HT1080 (cell line): ENCODE measurements at regions not wholly inside any gene's neighbourhood (a gene's known extent, or its start where the extent isn't known, plus 50 kb on each side); places are given as distances from the start of the nearest gene placed in this dataset.
"Not testable (repeated sequence)": the region's sequence is repeated elsewhere in the genome, so short reads cannot be mapped to it uniquely, and the experiment has no call there.

Source experiments
- DNase-seq: peaks from one replicate; pipeline ENCODE4 v3.0.0-alpha.2; 2015; ENCODE audit warnings: low read depth

DNA sequence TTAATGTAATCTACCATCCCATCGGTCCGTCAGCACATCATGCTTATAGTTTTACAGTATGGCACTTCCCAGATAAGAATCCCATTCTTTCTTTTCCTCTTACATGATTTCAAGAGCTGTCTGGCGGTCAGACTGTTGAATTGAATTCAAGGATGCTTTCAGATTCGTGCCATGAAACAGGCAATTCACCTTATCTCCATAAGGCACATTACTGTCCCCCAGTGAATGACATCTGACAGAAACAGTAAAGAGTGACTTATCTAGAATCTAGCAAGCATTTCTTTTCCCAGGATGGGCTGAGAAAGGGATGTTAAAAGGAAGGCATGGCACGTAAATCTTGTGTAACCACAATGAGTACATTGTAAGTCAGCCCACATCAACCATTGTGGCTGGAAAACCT is 61.1 kb upstream of the SEM1 start:
- DNase-seq, result no peak

DNA sequence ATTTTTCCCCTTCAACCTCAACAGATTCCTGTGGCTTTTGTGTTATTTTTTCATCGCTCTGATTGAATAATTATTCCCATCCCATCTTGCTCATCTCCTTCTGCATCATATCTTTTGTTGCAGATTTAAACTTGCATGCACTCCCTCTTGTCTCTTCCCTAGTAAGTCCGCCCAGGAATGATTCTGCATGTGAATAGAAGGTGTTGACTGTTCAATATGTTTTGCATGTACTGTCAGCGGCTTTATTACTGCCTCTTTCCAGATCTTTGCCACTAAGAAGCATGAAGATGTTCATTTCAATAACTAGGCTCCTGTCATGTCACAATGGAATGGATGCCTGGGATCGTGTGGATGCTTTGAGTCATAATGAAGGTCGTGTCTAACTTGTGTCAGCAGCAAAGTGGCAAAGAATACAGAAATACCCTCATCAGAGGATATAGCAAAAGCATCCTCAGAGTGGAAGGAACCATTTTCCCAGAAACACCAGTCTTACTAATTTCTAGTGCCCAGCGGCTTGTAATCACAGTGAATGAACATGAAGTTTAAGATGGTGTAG is 62.6 kb upstream of the SEM1 start:
- no peak for DNase-seq

DNA sequence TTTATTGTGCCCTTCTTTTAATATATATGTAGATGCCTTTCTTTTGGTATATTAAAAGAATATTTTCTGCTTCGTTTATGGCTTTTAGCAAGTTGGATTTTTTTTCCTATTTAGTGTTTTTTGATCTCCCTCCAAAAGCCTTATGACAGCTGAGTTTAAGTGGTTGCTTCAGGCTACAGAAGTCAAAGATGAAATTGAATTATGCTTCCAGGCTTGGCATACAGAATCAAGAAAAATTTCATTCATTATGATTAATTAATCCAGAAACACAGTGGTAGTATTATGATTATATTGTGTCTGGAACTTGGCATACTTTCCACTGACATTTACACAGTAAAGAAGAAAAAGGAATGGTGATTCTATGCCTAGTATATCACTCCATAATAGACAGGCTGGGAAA is 63.8 kb upstream of the SEM1 start:
- no peak for DNase-seq

DNA sequence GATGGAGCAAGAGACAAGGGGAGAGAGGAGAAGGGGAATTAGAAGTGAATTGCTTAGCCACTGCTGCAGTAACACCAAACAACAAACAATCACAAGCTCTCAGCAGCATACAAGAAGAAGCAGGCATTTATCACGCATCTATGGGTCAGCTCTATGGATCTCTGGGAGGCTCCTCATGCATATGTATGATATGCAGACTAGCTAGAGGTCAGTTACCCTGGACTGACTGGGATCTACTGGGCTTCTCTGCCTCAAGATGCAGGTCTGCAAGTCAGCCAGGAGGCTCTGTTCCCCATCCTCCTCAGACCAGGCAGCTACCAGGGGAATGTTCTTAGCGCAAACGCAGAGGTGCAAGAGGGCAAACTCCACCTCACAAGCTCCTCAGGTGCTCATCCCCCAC is 64.7 kb upstream of the SEM1 start:
- no peak for DNase-seq

DNA sequence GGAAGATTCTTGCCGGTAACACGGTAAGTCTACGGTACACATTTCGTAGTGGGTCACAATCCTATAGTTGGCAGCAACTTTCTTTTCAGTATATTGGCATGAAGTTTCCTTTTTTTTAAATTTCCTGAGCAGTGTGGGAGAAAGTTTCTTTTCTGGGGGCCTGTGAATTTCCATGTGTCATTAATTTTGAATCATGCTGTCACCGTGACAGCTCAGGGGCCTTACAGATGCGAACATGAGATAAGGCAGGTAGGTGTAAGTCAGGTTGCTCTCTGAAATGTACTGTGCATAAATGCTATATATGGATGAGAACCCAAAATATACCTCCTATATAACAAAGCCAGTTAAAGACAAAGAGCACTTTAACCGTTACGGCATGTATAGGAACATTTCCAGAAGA is 65.4 kb upstream of the SEM1 start:
- DNase-seq, result no peak

DNA sequence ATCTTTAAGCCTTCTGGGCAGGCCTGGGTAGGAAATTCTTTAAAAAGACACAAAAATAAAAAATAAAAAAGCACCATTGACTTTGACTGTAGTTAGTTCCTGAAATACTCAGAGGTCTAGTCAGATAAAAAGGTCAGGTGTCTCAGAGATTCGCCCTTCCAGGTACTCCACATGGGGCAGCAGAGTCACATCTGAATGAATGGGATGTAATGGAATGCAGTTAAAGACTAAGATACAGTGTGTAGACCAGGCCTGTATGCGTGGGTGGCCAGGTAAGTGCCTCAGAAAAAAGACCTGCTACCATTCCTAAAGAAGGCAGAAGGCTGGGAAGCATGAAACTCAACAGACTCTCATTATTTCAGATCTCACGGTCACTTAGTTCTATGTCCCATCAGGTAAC is 68.6 kb upstream of the SEM1 start:
- no peak for DNase-seq

DNA sequence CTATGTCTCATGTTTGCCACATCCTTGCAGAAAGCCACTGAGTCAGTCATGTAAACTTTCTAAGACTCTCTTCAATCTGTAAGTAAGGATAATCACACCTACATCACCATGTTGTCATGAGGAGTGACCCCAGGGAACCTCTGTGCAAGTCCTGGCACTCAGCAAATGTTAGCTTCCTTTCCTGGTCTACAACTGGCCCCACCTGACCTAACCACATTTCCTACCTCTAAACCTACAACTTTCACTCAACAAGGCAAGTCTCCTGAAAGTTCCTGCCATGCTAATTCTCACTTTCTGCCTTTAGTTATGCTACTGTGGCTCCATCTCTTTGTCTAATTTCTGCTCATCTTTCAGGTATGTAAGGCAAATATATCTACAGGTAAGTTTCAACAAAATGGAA is 72.3 kb upstream of the SEM1 start:
- no peak for DNase-seq

DNA sequence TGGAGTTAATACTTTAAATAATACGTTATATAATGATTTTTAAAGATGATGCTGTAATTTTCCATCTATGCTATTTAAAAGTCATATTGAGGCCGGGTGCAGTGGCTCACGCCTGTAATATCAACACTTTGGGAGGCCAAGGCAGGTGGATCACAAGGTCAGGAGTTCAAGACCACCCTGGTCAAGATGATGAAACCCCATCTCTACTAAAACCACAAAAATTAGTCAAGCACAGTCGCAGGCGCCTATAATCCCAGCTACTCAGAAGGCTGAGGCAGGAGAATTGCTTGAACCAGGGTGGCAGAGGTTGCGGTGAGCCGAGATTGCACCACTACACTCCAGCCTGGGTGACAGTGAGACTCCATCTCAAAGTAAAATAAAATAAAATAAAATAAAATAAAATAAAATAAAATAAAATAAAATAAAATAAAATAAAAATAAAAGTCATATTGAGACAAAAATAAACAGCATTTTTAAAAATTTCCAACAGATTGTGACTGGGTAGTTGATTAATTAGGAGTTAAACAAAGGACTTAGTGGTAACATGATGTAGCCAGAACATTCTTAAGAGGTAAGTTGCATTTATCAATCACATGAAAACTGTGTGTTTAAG is 73.1 kb upstream of the SEM1 start:
- not testable (repeated sequence) for DNase-seq

DNA sequence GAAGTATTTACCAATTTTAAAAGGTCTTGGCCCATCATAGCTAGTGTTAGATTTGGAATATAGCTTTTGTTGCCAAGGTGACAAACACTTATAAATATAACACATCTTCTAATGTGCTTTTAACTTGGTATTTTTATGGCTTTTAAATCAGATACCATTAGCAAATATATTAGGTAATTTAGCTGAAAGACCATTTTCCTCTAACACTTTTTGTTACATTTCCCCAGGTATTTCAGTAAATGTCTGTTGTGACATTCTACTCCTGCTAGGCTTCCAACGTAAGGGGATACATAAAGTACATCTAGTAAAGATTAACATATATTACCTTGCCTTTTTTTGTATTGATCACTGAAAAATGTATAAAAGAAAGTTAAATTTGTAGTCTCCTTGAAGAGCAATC is 75.0 kb upstream of the SEM1 start:
- DNase-seq, result no peak

DNA sequence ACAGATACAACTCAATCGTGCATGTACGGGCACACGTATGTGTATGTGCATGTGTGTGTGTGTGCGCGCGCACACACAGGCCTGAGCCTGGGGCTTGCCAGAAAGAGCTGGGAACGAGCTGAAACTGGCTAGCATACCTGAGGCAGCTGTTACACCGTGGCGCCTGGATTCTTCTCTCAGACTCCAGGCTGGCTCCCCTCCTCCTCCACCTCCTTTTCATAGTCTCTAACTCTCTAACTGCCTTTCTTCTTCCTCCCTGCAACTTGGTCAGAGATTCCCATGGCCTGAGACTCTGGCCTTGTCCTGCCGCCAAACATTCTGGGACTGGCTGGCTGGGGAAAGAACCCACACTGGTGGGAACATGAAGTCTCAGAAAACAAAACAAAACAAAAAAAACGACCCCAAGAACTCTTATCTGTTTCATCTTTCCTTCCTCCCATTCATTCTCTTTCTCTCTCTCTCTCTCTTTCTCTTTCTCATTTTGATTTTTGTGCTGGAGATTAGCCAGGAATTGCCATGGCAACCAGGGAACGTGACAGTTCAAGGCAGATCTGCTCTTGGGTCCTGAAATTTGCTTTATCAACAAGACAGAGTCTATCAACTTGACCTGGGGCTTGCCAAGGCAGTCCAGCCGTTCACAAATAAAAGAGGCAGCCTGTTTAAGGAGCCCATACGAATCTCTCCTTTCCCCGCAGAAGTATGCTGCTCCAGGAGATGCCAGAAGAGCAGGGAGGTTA is 76.8 kb upstream of the SEM1 start:
- DNase-seq, result no peak

DNA sequence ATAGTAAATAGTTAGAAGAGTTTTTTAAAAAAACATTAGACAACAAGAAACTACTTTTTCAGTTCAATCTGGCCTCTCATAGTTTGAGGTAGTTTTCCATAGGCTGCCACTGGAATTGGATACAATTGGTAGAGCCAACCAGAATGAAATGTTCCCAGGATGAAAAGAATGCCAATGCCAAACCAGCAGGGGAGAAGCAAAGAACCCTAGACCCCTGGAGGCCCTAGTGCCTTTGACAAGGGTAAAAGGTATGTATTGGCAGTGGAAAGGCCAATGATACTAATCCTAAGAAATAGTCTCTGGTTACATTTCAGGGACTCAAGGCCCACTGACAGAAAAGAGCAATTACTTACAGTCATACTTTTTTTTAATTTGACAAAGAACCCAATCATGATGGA is 77.4 kb upstream of the SEM1 start:
- DNase-seq, result no peak

DNA sequence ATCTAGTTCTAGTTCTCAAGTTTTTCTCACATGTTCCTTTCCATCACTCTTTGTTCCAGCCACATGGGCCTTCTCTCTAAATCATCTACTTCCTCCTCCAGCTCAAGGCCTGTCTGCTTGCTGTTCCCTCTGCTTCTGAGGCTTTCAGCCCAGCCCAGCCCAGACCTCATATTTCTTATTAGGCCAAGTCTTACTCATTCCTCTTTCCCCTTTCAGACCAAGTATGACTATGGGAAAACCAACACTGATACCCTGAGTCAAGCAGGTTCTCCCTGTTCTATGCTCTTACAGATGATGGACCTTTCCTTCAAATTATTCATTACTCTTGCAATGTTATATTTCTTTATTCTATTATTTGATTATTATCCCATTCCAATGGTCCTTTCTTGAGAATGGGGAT is 80.3 kb upstream of the SEM1 start:
- no peak for DNase-seq

DNA sequence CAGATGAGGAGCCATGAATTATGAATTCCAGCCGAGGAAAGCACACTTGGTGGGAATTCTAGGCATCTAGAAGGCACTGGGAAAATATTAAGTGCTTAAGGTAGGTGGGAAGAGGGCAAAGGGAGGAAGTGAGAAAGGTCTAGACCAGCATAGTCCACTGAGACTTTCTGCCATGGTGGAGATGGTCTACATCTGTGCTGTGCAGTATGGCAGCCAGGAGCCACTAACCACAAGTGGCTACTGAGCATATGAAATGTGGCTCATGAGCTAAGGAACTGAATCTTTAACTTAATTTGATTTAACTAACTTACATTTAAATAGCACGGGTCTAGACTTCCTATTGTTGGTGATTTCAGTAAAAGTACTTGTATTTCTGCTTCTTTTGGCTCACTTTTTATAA is 82.5 kb upstream of the SEM1 start:
- DNase-seq, result no peak

DNA sequence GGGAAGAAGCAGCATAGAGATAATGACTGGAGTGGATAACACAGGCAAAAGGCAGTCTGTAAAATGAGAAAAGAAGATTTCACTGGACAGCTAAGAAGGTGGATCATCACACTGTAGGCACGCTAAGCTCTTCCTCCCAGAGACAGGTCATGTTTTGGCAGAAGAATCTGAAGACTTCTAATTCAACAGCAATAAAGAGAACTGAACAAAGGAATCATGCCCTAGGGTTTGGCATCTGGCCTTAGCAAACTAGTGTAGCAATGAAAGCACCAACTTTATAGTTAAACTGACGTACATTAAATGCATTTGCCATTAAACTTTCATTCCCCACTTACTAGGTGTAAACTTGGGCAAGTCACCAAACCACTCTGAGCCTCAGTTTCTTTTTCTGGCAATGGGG is 84.4 kb upstream of the SEM1 start:
- DNase-seq, result no peak

DNA sequence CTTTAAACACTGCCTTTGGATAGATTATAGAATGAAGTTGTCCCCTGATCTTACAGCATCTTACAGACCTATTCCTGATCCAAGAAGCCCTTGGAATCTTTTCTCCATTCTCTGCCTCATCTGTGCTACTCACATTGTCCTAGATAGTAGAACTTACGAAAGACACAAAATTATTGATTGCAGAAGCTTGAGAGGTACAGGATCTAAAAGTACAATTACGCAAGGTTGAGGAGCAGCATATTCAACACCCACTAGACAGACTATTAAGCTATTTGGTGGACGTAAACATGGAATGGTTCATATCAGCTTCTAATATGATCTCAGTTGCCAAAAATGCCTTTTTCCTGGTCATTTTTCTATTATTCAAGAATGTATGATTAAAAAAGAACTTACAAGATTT is 90.5 kb upstream of the SEM1 start:
- no peak for DNase-seq

DNA sequence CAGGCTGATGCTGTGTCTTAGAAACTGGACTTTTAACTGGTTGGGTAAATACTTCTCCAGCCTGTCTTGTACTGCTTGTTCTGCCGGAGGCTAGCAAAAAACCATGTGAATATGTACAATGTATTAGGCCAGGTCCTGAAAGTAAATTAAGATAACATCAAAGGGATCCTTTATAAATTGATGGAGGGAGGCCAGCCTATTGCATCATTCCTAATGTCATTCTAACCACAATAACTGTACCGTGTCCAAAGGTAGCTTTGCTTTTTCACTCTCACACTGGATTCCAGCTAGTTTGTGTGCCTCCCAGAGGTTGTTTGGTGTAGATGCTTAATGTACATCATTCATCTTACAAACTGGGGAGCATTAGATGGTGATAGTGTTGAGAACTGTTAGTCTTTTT is 91.2 kb upstream of the SEM1 start:
- DNase-seq, result no peak

DNA sequence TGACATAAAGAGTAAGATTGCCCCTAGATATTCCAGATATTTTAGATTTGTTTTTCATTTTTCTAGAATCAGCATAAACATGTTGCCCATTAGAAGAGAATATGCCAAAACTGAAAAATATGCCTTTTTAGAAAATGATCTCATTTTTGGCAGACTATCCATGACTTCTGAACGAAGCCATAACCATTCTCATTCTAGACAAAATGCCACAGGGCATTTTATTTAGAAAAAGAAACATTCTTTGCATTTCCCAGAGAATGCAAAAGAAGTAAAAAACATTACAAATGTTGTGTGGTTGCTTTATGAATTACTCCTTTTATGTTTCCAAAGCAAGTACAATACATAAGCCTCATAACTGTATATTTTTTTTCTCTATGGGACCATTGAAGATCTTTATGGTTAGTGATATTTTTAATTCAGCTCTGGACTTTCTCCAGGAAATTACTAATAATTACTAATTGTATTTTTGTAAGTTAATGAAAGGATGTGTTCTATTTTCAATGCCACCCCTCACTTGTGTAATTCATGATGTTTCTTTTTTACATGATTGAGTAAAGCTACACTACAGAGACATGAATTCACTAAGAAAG is 109.6 kb upstream of the SEM1 start:
- no peak for DNase-seq

DNA sequence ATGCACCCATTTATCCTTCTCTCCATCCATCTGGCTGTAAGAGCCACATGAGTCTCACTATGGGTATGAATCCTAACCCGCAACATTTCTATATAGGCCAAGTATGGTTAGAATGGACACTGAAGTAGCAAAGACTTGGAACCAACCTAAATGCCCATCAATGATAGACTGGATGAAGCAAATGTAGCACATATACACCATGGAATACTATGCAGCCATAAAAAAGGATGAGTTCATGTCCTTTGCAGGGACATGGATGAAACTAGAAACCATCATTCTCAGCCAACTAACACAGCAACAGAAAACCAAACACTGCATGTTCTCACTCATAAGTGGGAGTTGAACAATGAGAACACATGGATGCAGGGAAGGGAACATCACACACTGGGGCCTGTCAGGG is 111.5 kb upstream of the SEM1 start:
- not testable (repeated sequence) for DNase-seq

DNA sequence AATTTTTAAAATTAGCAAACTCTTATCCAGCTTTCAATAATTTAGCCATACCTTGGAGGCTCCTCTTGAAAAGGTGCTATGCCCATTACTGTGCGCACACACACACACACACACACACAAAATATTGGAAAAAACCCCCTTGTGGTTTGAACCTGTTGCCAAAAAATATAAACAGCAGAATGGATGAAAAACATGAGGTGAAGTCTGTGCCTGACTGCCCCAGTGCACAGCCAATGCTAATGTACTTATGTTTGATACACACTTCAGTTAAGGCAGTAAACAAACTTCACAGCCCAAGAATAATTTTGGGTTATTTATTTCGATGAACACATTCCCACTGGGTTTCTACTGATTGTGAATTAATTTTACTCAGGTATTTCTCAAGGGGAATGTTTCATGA is 113.2 kb upstream of the SEM1 start:
- peak; percentile 21 for DNase-seq

DNA sequence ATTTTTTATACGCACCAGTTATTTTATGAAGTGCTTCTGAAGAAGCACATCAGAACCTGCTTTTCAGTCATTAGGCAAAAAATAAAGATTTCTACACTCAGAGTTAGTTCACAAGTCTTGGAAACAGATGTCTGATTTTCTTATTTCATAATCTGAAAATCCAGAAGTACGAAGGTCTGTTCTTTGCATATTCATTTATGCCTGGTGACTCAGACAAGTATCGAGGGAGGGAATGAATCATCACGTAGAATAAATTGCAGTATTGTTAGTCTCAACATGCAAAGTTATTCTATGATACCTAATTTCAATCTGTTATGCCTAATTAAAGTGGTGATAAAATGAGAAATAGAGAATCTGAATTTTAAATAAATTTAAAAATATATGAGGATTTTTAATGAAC is 113.6 kb upstream of the SEM1 start:
- peak; percentile 38 for DNase-seq

DNA sequence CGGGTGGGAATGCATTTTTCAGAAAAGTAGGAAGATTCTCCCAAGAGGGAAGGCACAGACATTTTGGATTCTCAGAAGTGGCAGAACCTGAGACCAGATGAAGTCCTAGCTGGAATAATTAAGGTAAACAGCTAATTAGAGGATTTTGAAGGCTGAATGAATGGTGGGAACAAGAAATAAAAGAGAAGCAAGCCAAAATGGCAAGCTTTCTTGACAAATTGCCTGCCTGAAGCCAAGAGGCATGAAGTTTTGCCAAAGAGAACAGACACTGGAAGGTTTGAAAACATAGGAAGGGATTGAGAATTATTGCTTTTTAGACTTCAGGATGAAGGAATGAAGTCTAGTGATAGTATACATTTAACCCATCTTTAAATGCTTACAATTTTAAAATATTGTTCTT is 115.0 kb upstream of the SEM1 start:
- no peak for DNase-seq

DNA sequence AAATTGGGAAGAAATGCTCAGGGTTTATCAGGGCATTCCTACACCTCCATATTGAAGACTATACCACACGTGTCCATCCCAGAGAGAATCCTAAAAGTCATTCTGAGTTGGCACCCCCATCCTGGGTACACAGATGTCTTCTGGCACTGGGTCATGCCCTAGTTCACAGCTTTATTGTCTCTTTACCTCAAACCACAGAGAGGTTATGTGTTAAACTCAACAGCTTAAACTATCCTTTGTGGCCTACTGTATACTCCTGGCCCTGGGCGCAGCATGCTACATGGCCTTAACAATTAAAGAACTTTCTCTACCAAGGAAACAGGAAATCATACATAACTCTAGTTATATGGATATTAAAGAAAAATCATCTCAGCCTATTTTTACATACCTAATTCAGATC is 115.6 kb upstream of the SEM1 start:
- no peak for DNase-seq

DNA sequence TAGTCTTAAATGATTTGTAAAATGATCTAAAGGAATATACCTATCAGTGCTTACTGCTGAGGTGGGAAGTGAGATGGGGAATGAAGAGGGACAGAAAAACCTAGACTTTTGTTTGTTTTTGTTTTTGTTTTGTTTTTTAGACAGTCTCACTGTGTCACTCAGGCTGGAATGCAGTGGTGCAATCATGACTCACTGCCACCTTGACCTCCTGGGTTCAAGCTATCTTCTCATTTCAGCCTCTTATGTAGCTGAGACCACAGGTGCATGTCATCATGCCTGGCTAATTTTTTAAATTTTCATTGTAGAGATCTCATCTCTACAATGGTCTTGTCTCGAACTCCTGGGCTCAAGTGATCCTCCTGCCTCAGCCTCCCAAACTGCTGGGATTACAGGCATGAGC is 116.4 kb upstream of the SEM1 start:
- no peak for DNase-seq
